Renal cortex interstitium (tissue), 11 donors: ENCODE measurements at regions not wholly inside any gene's neighbourhood (a gene's known extent, or its start where the extent isn't known, plus 50 kb on each side); places are given as distances from the start of the nearest gene placed in this dataset.

Source experiments
- DNase-seq, 11 donors: peaks; one replicate each; pipeline ENCODE4 v3.0.0-alpha.2; 2013; ENCODE audit warnings: low read depth in 9 of 11, low spot score in 4 of 11; ENCODE audit errors: extremely low read depth in 1 of 11

DNA sequence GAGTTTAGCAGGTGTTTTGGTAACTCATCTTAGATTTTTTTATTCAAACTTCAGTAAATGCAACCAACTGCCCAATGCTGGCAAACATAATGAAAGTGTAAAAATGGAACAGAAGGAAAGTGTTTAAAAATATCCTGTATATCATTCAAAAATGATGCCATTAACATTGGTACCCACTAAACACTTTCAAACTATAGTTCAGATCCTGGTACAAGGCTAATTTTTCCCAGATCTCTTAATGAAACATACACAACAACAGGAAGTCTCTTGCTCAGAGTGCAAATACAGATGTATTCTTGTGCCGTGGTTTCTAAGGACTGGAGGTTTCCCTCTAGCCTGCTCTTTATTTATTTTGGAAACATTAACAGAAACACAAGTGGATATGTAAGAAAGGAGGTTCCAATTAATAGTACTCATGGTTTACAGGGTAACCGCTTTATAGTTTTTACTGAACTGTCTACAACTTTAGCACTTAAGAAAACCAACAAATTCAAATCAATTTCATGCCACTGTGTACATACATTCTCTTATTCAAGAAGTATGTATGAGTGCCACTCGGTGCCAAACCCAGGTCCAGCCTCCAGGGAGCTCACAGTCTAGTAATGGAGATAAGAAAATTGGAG, 176.0 kb upstream of the AKR1E2 start:
- DNase-seq = no peak

GRCh38 chr10:4649471-4649870, 176.5 kb upstream of the AKR1E2 start:
- DNase-seq = no peak

GRCh38 chr10:4648999-4649398, 177.0 kb upstream of the AKR1E2 start:
- DNase-seq = no peak

- no peak for DNase-seq
Observed at GRCh38 chr10:4647109-4647785, 178.8 kb upstream of the AKR1E2 start.

DNA sequence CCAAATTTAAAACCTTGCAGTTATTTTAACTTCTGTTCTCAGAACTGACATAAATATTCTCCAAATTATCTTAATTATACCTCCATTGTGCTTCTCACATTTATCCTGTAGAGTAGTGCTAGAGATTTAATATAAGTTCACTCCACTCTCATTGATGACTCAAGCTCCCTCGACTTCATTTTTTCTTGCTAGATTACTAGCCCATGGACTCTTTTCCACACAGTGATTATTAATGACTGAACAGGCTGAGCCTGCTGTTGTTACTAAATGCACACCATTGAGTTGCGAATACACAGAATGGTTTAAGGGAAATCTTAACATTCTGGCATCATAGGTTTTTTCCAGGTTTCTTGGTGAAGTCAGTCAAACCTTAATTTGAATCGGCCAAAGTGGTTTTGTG, 179.5 kb upstream of the AKR1E2 start:
- no peak for DNase-seq

GRCh38 chr10:4645836-4646235, 180.2 kb upstream of the AKR1E2 start:
- DNase-seq = no peak

DNA sequence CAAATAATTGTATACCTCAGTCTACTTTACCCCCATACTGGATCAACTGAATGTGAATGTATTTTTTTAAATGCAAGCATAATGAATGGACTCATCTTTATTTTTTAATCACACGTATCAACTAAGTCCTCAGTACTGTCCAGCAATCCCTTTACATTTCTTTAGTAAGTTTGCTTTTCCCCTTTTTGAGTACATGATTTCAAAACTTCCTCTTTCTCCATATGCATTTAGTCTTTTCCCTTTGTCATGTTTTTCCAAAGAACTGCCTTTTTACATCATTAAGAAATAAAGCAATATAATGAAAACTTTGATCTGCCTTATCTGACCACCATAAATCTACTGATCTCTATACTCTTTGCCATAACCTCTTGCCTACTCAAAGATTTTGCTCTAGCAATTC, 182.5 kb upstream of the AKR1E2 start:
- no peak for DNase-seq

DNA sequence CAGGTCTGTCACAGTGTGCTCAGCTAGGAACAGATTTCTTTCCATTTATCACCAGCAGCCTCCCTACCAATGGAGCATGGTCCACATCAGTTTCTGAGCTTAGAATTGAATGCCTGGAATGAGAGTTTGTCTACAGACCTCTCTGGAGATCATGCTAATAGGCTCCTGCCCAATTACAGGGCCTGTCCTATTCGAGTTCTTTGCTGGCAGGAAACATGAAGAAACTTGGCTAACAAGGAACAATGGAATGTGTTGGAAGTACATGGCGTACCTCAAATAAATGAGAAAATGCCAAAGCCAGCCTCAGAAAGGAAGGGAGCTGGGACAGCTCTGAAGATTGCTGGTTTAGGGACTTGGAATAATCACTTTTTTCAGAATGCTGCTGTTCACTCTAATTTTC, 186.0 kb upstream of the AKR1E2 start:
- no peak for DNase-seq

DNA sequence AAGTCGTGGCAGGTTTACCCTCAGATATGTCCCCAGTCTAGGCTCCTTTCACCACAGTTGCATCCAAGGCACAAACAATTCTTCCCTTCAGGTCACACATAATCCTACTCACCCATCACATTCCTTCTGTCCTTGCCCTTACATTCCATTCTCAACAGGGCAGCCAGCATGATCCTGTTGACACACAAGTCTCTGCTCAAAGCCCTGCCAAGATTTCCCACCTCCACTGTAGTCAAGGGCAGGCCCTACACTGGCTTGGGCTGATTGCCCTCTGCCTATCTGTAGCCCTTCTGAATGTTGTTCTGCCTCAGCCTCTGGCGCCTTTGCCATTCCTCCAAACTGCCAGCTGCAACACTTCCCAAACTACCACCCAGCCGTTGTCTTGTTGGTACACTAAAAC, 187.9 kb upstream of the AKR1E2 start:
- DNase-seq = no peak

- DNase-seq = no peak
Observed at GRCh38 chr10:4637657-4638056, 188.3 kb upstream of the AKR1E2 start.

DNA sequence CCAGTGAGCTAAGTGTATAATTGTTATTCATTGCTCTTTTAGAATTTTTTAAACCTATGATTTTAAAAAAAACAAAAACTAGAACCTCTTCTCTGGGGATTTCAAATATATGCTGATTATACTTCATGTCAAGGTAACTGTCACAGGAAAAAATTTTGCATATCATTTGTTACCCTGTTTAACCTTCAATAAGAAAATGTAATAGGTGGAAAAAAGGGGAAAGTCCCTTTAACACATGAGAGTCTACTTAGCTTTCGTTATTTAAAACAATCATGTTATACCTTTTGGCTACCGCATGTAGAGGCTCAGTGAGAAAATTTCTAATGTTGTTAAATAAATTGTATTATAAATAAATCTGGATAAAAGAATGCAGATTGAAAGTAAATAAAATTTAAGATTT, 190.1 kb upstream of the AKR1E2 start:
- no peak for DNase-seq

- DNase-seq = no peak
Observed at GRCh38 chr10:4635388-4635787, 190.6 kb upstream of the AKR1E2 start.

DNA sequence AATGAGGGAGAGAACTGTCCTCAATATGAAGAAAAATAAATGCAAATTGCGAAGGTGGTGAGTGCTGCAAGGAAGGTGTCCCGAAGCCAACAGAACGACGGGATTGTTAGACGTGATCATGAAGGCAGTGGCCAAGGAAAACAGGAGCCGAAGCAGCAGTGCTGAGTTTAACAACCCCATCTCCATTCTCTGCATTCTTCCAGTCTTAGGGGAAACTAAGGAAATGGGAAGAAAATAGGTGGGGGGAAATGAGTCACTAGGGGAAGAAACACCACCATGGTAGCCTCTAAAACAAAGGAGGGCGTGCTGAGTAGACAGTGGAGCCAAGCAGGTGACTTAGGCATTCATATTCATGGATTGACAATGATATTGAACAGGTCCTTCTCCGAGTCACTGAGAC, 192.2 kb upstream of the AKR1E2 start:
- DNase-seq = no peak

GRCh38 chr10:4633186-4633585, 192.8 kb upstream of the AKR1E2 start:
- DNase-seq = no peak

DNA sequence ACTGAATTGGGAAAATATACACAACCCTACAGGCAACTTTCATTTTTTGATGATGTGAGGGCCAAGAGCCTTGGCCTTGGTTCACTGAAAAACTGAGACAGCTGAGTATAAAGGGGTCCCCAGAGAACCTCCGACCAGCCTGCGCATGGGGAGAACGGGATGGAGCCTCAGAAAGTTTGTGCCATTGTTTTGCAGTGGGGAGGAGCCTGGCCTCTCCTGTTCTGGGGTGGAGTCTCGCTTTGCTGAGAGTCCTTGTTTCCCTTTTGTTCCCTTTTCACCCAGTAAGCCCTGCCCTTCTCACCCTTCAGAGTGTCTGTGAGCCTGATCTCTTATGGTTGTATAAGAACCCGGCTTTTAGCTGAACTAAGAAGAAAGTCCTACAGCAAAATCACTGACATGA, 193.2 kb upstream of the AKR1E2 start:
- no peak for DNase-seq

- no peak for DNase-seq
Observed at GRCh38 chr10:4626919-4627318, 199.1 kb upstream of the AKR1E2 start.

- DNase-seq = no peak
Observed at GRCh38 chr10:4623757-4624420, 202.1 kb upstream of the AKR1E2 start.

GRCh38 chr10:4623200-4623599, 202.8 kb upstream of the AKR1E2 start:
- no peak for DNase-seq

DNA sequence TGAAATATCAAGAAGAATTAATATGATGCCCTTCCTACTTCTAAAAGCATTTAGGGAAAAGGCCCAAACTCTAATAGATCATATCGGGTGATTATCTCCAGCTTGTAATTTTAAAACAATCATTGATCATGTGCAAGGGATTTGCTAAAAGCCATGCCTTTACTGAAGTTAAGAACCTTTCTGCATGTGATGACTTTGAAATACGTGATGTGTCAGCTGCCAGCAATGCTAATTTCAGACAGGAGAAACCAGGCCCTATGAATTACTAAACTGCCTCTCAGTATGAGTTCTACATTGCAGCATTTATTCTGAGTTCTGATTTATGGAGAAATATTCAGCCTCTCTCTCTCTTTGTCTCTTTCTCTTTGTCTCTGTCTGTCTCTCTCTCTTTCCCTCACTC, 203.6 kb upstream of the AKR1E2 start:
- DNase-seq = no peak

DNA sequence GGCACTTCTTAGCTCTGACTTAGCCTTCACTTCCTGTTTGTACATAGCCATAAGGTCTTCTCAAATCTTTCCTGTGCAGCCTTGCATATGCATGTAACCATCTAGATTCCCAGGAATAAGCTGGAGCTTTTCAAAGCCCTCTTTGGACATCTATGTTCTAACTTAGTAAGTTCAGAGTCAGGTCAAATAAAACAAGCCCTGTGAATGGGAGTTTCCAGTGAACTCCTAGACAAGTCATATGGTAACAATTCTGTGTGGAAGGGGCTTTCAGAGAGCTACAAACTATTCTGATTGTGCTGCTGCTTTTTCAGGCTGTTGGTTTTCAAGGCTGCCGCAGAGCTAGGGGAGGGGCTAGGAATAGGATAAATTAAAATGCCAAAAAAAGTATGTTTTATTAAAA, 208.4 kb upstream of the AKR1E2 start:
- no peak for DNase-seq

DNA sequence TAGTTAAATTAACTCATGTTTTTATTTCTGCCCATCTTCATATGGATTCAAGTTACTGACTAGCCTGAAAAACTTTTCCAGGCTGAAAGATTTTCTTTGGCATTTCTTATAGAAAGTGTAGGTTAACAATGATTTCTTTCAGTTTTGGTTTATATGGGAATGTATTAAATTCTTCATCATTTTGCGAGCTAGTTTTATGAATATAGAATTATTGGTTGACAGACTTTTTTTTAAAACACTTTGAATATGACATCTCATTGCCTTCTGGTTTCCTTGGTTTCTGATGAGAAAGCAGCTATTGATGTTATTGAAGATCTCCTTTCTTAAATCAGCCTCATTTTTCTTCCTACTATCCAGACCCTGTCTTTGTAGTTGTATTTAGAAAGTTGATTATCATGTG, 211.0 kb upstream of the AKR1E2 start:
- DNase-seq = no peak
